Neural cell (in vitro differentiated cells): ENCODE measurements at regions not wholly inside any gene's neighbourhood (a gene's known extent, or its start where the extent isn't known, plus 50 kb on each side); places are given as distances from the start of the nearest gene placed in this dataset.

ENCODE experiments used
- H2AFZ ChIP-seq: fragments of 200-600, 300-800 bp; sonication (generic), shearing (Covaris generic); 2 replicates; pipeline ENCODE4 v1.6.0; 2014; ENCODE audit warnings: low read depth, mild to moderate bottlenecking, antibody characterized with exemption, low read length, moderate library complexity
- H3F3A ChIP-seq: fragments of 200-600 bp; shearing (Covaris generic); 2 replicates; pipeline ENCODE4 v1.6.1; 2016; ENCODE audit warnings: mild to moderate bottlenecking, moderate library complexity, mixed read lengths, antibody characterized with exemption, low read length; ENCODE audit not compliant: insufficient read depth, poor library complexity, severe bottlenecking
- H3K27ac ChIP-seq: fragments of 200-600, 300-800 bp; sonication (generic), shearing (Covaris generic); 2 replicates; pipeline ENCODE4 v1.5.1; 2014; ENCODE audit warnings: mild to moderate bottlenecking, low read length, moderate library complexity
- H3K27me3 ChIP-seq: fragments of 300-800, 200-600 bp; sonication (generic), shearing (Covaris generic); 2 replicates; pipeline ENCODE4 v1.6.0; 2014; ENCODE audit warnings: mild to moderate bottlenecking, low read depth, low read length, moderate library complexity; ENCODE audit not compliant: insufficient read depth
- H3K36me3 ChIP-seq: fragments of 300-800, 200-600 bp; sonication (generic), shearing (Covaris generic); 2 replicates; pipeline ENCODE4 v1.5.1; 2014; ENCODE audit warnings: mild to moderate bottlenecking, antibody characterized with exemption, low read length, moderate library complexity; ENCODE audit not compliant: insufficient read depth
- H3K4me2 ChIP-seq: fragments of 300-800, 200-600 bp; sonication (generic), shearing (Covaris generic); 2 replicates; pipeline ENCODE4 v1.6.0; 2014; ENCODE audit warnings: mild to moderate bottlenecking, low read length
- H3K4me3 ChIP-seq: fragments of 300-800, 200-600 bp; sonication (generic), shearing (Covaris generic); 2 replicates; pipeline ENCODE4 v1.5.1; 2014; ENCODE audit warnings: mild to moderate bottlenecking, low read length, moderate library complexity
- H3K79me2 ChIP-seq: fragments of 200-600 bp; shearing (Covaris generic); replicated peaks from 2 replicates; pipeline ENCODE4 v1.6.0; 2014; ENCODE audit warnings: mild to moderate bottlenecking, low read length, moderate library complexity; ENCODE audit not compliant: insufficient read depth
- H3K9ac ChIP-seq: fragments of 300-800, 200-600 bp; sonication (generic), shearing (Covaris generic); 2 replicates; pipeline ENCODE4 v1.6.1; 2016; ENCODE audit warnings: mild to moderate bottlenecking, low read length, mixed read lengths
- H3K9me2 ChIP-seq: fragments of 200-600 bp; shearing (Covaris generic); 2 replicates; pipeline ENCODE4 v1.6.1; 2016; ENCODE audit warnings: mild to moderate bottlenecking, low read length, mixed read lengths; ENCODE audit not compliant: insufficient read depth
- H3K9me3 ChIP-seq: fragments of 200-600, 300-800 bp; sonication (generic), shearing (Covaris generic); 2 replicates; pipeline ENCODE4 v1.6.1; 2016; ENCODE audit warnings: mild to moderate bottlenecking, mixed run types, low read length, moderate library complexity, mixed read lengths
- H4K20me1 ChIP-seq: fragments of 200-600 bp; shearing (Covaris generic); 2 replicates; pipeline ENCODE4 v1.6.1; 2016; ENCODE audit warnings: mild to moderate bottlenecking, mixed run types; ENCODE audit not compliant: insufficient read depth
- EP300 ChIP-seq: fragments of 450-650 bp; conservative IDR thresholded peaks from 2 replicates; pipeline ENCODE4 v1.6.1; 2014; ENCODE audit warnings: antibody characterized with exemption, mild to moderate bottlenecking, moderate library complexity; ENCODE audit not compliant: poor library complexity, severe bottlenecking
- EZH2 ChIP-seq: fragments of 200-600, 300-800 bp; shearing (Covaris generic), sonication (generic); IDR thresholded peaks from 2 replicates; pipeline ENCODE4 v1.6.1; 2014; ENCODE audit warnings: antibody characterized with exemption, low read length, borderline replicate concordance, mild to moderate bottlenecking; ENCODE audit not compliant: insufficient read depth, poor library complexity, severe bottlenecking
- MXI1 ChIP-seq: fragments of 450-650 bp; conservative IDR thresholded peaks from 2 replicates; pipeline ENCODE4 v1.6.1; 2014; ENCODE audit warnings: antibody characterized with exemption, mild to moderate bottlenecking; ENCODE audit not compliant: poor library complexity, severe bottlenecking
- POLR2AphosphoS5 ChIP-seq: IDR thresholded peaks from 2 replicates; pipeline ENCODE4 v1.6.1; 2012
- RAD21 ChIP-seq: fragments of 450-650 bp; conservative IDR thresholded peaks from 2 replicates; pipeline ENCODE4 v1.6.1; 2014; ENCODE audit warnings: antibody characterized with exemption, mild to moderate bottlenecking, moderate library complexity
- SMC3 ChIP-seq: fragments of 450-650 bp; conservative IDR thresholded peaks from 2 replicates; pipeline ENCODE4 v1.6.1; 2014; ENCODE audit warnings: antibody characterized with exemption, mild to moderate bottlenecking, moderate library complexity; ENCODE audit not compliant: poor library complexity
- TAF1 ChIP-seq: IDR thresholded peaks from 2 replicates; pipeline ENCODE4 v1.6.1; 2012; ENCODE audit warnings: low read depth
- TF ChIP-seq, protein P1 (sequence below): IDR thresholded peaks from 2 replicates; pipeline ENCODE4 v1.6.1; 2012; ENCODE audit warnings: borderline replicate concordance
- TF ChIP-seq, protein P2 (sequence below): fragments of 450-650 bp; IDR thresholded peaks from 2 replicates; pipeline ENCODE4 v1.5.1; 2014; ENCODE audit warnings: antibody characterized with exemption, mild to moderate bottlenecking, moderate library complexity; ENCODE audit not compliant: poor library complexity, severe bottlenecking

DNA sequence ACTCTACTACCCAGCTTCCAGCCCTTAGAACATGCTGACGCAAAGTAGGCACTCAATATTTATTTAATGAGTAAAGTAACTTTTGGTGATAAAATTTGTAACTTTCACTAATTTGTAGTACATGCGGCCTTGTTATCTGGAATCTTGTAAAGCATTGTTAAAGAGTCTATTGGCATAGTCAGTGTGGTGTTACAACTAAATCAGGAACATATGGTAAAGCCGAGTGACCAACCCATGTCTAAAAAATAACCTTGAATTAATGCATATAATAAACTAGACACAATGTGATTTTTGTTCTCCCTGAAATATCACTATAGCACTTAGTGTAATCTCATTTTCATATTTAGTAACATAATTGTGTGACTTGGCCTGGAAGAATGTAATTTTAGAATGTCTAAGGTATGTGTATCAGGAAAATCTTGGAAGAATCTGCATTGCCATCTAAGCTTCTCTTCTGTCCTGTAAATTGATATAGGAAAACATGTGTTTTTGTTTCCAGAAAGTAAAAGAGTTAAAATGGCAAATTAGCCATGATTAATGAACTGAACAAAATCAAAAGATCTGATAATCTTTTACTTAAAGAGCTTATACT, 256.7 kb upstream of the GNAI1 start:
- H3K27me3 ChIP-seq: no peaks in the 10 kb centered on the region
- H3K4me2 ChIP-seq: no peak overlapping the region
- no peaks in the 10 kb centered on the region for H4K20me1 ChIP-seq
- H3K36me3 ChIP-seq: no peaks in the 10 kb centered on the region
- H3F3A ChIP-seq: no peaks in the 10 kb centered on the region
- no peak overlapping the region for H2AFZ ChIP-seq
- no peaks in the 10 kb centered on the region for H3K9me3 ChIP-seq
- TF ChIP-seq EZH2 (no peak), TAF1 (no peak), EP300 (no peak), POLR2AphosphoS5 (no peak), MXI1 (no peak), SMC3 (no peak), RAD21 (no peak)
- TF ChIP-seq, protein P1, sequence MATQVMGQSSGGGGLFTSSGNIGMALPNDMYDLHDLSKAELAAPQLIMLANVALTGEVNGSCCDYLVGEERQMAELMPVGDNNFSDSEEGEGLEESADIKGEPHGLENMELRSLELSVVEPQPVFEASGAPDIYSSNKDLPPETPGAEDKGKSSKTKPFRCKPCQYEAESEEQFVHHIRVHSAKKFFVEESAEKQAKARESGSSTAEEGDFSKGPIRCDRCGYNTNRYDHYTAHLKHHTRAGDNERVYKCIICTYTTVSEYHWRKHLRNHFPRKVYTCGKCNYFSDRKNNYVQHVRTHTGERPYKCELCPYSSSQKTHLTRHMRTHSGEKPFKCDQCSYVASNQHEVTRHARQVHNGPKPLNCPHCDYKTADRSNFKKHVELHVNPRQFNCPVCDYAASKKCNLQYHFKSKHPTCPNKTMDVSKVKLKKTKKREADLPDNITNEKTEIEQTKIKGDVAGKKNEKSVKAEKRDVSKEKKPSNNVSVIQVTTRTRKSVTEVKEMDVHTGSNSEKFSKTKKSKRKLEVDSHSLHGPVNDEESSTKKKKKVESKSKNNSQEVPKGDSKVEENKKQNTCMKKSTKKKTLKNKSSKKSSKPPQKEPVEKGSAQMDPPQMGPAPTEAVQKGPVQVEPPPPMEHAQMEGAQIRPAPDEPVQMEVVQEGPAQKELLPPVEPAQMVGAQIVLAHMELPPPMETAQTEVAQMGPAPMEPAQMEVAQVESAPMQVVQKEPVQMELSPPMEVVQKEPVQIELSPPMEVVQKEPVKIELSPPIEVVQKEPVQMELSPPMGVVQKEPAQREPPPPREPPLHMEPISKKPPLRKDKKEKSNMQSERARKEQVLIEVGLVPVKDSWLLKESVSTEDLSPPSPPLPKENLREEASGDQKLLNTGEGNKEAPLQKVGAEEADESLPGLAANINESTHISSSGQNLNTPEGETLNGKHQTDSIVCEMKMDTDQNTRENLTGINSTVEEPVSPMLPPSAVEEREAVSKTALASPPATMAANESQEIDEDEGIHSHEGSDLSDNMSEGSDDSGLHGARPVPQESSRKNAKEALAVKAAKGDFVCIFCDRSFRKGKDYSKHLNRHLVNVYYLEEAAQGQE: no peak
- TF ChIP-seq, protein P2, sequence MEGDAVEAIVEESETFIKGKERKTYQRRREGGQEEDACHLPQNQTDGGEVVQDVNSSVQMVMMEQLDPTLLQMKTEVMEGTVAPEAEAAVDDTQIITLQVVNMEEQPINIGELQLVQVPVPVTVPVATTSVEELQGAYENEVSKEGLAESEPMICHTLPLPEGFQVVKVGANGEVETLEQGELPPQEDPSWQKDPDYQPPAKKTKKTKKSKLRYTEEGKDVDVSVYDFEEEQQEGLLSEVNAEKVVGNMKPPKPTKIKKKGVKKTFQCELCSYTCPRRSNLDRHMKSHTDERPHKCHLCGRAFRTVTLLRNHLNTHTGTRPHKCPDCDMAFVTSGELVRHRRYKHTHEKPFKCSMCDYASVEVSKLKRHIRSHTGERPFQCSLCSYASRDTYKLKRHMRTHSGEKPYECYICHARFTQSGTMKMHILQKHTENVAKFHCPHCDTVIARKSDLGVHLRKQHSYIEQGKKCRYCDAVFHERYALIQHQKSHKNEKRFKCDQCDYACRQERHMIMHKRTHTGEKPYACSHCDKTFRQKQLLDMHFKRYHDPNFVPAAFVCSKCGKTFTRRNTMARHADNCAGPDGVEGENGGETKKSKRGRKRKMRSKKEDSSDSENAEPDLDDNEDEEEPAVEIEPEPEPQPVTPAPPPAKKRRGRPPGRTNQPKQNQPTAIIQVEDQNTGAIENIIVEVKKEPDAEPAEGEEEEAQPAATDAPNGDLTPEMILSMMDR: no peak
- no peaks in the 10 kb centered on the region for H3K79me2 ChIP-seq
- no peak overlapping the region for H3K27ac ChIP-seq
- H3K4me3 ChIP-seq: no peak overlapping the region
- no peak overlapping the region for H3K9ac ChIP-seq
- H3K9me2 ChIP-seq: no peaks in the 10 kb centered on the region

DNA sequence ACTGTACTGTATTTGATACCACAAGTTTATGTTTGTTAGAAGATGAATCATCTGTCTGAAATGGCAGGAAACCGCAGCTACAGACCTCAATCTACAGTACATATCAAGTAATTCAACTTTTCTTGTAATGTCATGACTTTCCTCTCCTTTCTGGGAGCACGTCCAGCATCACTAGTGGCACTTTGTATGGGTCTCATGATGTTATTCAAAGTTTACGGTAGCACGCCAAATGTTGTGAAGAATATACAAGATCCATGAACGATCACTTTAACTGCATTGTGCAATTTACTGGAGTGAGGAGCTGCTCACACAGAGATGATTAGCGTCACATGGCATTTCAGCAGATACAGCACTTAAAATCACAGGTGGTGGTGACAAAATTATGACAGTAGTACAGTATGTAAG, 257.8 kb upstream of the GNAI1 start:
- Histone ChIP-seq H3K4me3 (no peak overlapping the region), H3K27ac (no peak overlapping the region), H3F3A (no peaks in the 10 kb centered on the region), H3K9me3 (no peaks in the 10 kb centered on the region), H2AFZ (no peak overlapping the region), H3K79me2 (no peaks in the 10 kb centered on the region), H4K20me1 (no peaks in the 10 kb centered on the region), H3K36me3 (no peaks in the 10 kb centered on the region), H3K4me2 (no peak overlapping the region), H3K27me3 (no peaks in the 10 kb centered on the region), H3K9me2 (no peaks in the 10 kb centered on the region), H3K9ac (no peak overlapping the region)
- TF ChIP-seq RAD21 (no peak), MXI1 (peak; percentile 19), EP300 (peak; percentile 82), POLR2AphosphoS5 (peak; percentile 94)
